SU-DHL-6 (cell line): ENCODE measurements at regions not wholly inside any gene's neighbourhood (a gene's known extent, or its start where the extent isn't known, plus 50 kb on each side); places are given as distances from the start of the nearest gene placed in this dataset.

Experiments used
- H2AFZ ChIP-seq: fragments of 200-600 bp; sonication (generic); 2 replicates; pipeline ENCODE4 v1.6.1; 2014; ENCODE audit warnings: low read depth, mild to moderate bottlenecking, moderate library complexity, mixed read lengths, antibody characterized with exemption, low read length; ENCODE audit not compliant: severe bottlenecking
- H3F3A ChIP-seq: fragments of 200-600 bp; shearing (Covaris generic); 2 replicates; pipeline ENCODE4 v1.6.0; 2016; ENCODE audit warnings: antibody characterized with exemption, mild to moderate bottlenecking; ENCODE audit not compliant: insufficient read depth
- H3K27ac ChIP-seq: fragments of 200-600 bp; sonication (generic); 2 replicates; pipeline ENCODE4 v1.5.1; 2016; ENCODE audit warnings: low read depth, mild to moderate bottlenecking, low read length, moderate library complexity, mixed read lengths
- H3K27me3 ChIP-seq: fragments of 200-600 bp; sonication (generic), shearing (Covaris generic); 2 replicates; pipeline ENCODE4 v1.6.0; 2014; ENCODE audit warnings: mild to moderate bottlenecking, low read length
- H3K36me3 ChIP-seq: fragments of 200-600 bp; sonication (generic); 2 replicates; pipeline ENCODE4 v1.6.1; 2014; ENCODE audit warnings: mild to moderate bottlenecking, low read length, mixed read lengths
- H3K4me2 ChIP-seq: fragments of 300-600, 200-600 bp; shearing (Covaris generic), sonication (generic); 2 replicates; pipeline ENCODE4 v1.6.0; 2014; ENCODE audit warnings: low read length, low read depth, mild to moderate bottlenecking; ENCODE audit not compliant: poor library complexity, severe bottlenecking
- H3K4me3 ChIP-seq: fragments of 200-600 bp; sonication (generic); 2 replicates; pipeline ENCODE4 v1.5.1; 2014; ENCODE audit warnings: antibody characterized with exemption, low read length, mild to moderate bottlenecking, mixed read lengths; ENCODE audit not compliant: insufficient read depth, poor library complexity, severe bottlenecking
- H3K79me2 ChIP-seq: fragments of 200-600 bp; sonication (generic); 2 replicates; pipeline ENCODE4 v1.6.1; 2014; ENCODE audit warnings: mild to moderate bottlenecking, low read length, moderate library complexity; ENCODE audit not compliant: insufficient read depth
- H3K9ac ChIP-seq: fragments of 200-600 bp; sonication (generic); 2 replicates; pipeline ENCODE4 v1.7.0; 2014; ENCODE audit warnings: mild to moderate bottlenecking, low read length
- H3K9me2 ChIP-seq: fragments of 200-600 bp; sonication (generic); replicated peaks from 2 replicates; pipeline ENCODE4 v1.6.1; 2014; ENCODE audit warnings: low read length; ENCODE audit not compliant: insufficient read depth
- H3K9me3 ChIP-seq: fragments of 200-600 bp; sonication (generic); 2 replicates; pipeline ENCODE4 v1.6.1; 2014; ENCODE audit warnings: low read length, mixed read lengths; ENCODE audit not compliant: insufficient read depth
- H4K20me1 ChIP-seq: fragments of 200-600 bp; sonication (generic); 2 replicates; pipeline ENCODE4 v1.6.1; 2014; ENCODE audit warnings: low read depth, mild to moderate bottlenecking, antibody characterized with exemption, low read length, moderate library complexity, mixed read lengths
- EZH2phosphoT487 ChIP-seq: fragments of 200-600 bp; sonication (generic), shearing (Covaris generic); conservative IDR thresholded peaks from 2 replicates; pipeline ENCODE4 v1.6.1; 2018; ENCODE audit warnings: mild to moderate bottlenecking, antibody characterized with exemption, low read length, moderate library complexity, mixed read lengths
- TF ChIP-seq, protein P1 (sequence below): fragments of 200-600 bp; sonication (generic); IDR thresholded peaks from one replicate; pipeline ENCODE4 v1.5.1; 2017; ENCODE audit warnings: antibody characterized with exemption, mild to moderate bottlenecking, low read length, moderate library complexity; ENCODE audit not compliant: insufficient read depth, poor library complexity, severe bottlenecking

DNA sequence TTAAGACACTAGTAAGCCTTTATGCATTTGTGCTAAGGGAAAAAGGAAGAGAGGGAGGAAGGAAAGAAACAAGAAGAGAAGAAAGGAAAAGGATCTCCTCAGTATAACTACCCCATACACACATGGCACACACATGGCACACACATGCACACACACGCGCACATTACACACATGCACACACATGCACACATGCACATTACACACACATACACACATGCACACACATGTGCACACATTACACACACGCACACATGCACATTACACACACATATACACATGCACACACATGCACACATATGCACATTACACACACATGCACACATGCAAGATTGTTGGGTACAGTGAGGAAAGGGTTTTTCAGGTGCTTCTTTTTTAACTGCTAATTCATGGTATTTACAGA is 311.2 kb downstream of the SKIDA1 start:
- Histone ChIP-seq H3K9ac (no peak overlapping the region), H3K36me3 (no peaks in the 10 kb centered on the region), H4K20me1 (no peaks in the 10 kb centered on the region), H2AFZ (no peak overlapping the region), H3K27ac (no peak overlapping the region), H3F3A (no peaks in the 10 kb centered on the region), H3K9me3 (no peaks in the 10 kb centered on the region), H3K27me3 (0 out of 2 replicates have a peak, but pooled peaks cover 2% of the 10 kb centered on the region), H3K4me3 (no peak overlapping the region), H3K9me2 (no peaks in the 10 kb centered on the region; the same call in 1 of the 2 replicates), H3K79me2 (no peaks in the 10 kb centered on the region), H3K4me2 (no peak overlapping the region)
- TF ChIP-seq EZH2phosphoT487, result no peak
- TF ChIP-seq, protein P1, sequence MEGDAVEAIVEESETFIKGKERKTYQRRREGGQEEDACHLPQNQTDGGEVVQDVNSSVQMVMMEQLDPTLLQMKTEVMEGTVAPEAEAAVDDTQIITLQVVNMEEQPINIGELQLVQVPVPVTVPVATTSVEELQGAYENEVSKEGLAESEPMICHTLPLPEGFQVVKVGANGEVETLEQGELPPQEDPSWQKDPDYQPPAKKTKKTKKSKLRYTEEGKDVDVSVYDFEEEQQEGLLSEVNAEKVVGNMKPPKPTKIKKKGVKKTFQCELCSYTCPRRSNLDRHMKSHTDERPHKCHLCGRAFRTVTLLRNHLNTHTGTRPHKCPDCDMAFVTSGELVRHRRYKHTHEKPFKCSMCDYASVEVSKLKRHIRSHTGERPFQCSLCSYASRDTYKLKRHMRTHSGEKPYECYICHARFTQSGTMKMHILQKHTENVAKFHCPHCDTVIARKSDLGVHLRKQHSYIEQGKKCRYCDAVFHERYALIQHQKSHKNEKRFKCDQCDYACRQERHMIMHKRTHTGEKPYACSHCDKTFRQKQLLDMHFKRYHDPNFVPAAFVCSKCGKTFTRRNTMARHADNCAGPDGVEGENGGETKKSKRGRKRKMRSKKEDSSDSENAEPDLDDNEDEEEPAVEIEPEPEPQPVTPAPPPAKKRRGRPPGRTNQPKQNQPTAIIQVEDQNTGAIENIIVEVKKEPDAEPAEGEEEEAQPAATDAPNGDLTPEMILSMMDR, result no peak

DNA sequence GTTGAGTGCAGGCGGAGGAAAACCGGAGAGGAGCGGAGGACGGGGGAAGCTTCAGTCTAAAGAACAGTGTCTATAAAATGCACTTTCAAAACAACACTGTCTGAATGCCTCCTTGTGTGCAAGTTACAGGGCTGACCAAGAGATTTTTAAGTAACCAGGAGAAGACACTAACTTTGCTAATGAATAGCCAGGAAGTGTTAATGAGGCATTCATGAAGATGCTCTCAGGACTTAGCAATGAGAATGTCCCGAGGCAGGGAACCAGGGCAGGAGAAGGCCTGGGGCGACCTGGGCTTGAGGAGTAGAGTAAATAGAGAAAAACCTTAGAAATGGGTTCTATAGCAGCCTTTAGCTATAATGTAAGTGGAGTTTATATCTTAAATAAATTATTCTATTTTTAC is 312.1 kb downstream of the SKIDA1 start:
- Histone ChIP-seq H3K27me3 (0 out of 2 replicates have a peak, but pooled peaks cover 2% of the 10 kb centered on the region), H3K9ac (no peak overlapping the region), H3K27ac (no peak overlapping the region), H3K9me3 (no peaks in the 10 kb centered on the region), H2AFZ (no peak overlapping the region), H3K4me3 (no peak overlapping the region), H4K20me1 (no peaks in the 10 kb centered on the region), H3F3A (no peaks in the 10 kb centered on the region), H3K79me2 (no peaks in the 10 kb centered on the region), H3K4me2 (no peak overlapping the region), H3K9me2 (no peaks in the 10 kb centered on the region; the same call in 1 of the 2 replicates), H3K36me3 (no peaks in the 10 kb centered on the region)
- no peak for TF ChIP-seq EZH2phosphoT487
- TF ChIP-seq, protein P1, result no peak

DNA sequence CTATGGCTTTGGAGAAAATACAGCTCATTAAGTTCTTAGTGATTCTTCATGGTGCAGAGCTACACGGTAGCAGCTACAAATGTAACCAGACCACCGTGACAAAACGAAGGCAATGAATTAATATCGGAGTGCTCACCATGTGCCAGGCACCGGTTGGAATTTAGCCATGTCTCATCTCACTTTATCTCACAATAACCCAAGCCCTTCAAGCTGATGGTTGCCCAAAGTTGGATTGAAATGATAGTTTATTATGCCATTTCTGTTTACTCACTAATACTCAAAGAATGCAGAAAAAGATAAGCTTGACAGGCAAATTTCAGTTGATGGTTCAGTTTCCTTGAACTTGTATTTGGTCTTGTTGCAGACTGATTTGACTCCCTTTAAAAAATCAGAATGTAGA is 312.6 kb downstream of the SKIDA1 start:
- Histone ChIP-seq H3K27ac (no peak overlapping the region), H3K9me3 (no peaks in the 10 kb centered on the region), H4K20me1 (no peaks in the 10 kb centered on the region), H3K27me3 (0 out of 2 replicates have a peak, but pooled peaks cover 2% of the 10 kb centered on the region), H3K9ac (no peak overlapping the region), H3F3A (no peaks in the 10 kb centered on the region), H3K4me3 (no peak overlapping the region), H3K36me3 (no peaks in the 10 kb centered on the region), H2AFZ (no peak overlapping the region), H3K79me2 (no peaks in the 10 kb centered on the region), H3K9me2 (no peaks in the 10 kb centered on the region; the same call in 1 of the 2 replicates), H3K4me2 (no peak overlapping the region)
- TF ChIP-seq, protein P1, result no peak
- no peak for TF ChIP-seq EZH2phosphoT487
